WTC11 (cell line): ENCODE measurements at regions not wholly inside any gene's neighbourhood (a gene's known extent, or its start where the extent isn't known, plus 50 kb on each side); places are given as distances from the start of the nearest gene placed in this dataset.

Experiments used
- TF ChIP-seq, protein P1 (sequence below): fragments of 200-600 bp; IDR thresholded peaks from 2 replicates; pipeline ENCODE4 v1.8.0; 2022; ENCODE audit warnings: antibody characterized with exemption
- TF ChIP-seq, protein P2 (sequence below): sonication (generic); formaldehyde crosslinking; IDR thresholded peaks from 2 replicates; pipeline ENCODE4 v1.8.0; 2022; ENCODE audit warnings: mild to moderate bottlenecking, missing genetic modification reagents

DNA sequence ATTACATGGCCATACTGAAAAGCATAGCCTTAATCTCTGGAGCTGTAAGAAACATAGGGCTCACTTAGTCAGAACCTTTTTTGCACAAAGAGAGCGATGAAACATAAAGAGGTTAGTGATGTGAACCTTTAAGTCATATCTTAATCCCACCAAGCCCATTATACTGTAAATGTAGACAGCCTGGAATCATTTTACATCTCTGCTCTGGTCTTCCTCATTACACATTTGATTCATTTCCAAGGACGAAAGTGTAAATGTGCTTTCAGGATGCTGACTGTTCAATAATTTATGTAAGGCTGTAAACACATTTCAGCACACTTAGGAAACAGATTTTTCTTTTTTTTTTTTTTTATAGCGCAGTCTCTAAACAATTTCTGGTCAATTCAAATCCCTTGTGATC, 131.3 kb upstream of the B3GAT2 start:
- TF ChIP-seq, protein P1, sequence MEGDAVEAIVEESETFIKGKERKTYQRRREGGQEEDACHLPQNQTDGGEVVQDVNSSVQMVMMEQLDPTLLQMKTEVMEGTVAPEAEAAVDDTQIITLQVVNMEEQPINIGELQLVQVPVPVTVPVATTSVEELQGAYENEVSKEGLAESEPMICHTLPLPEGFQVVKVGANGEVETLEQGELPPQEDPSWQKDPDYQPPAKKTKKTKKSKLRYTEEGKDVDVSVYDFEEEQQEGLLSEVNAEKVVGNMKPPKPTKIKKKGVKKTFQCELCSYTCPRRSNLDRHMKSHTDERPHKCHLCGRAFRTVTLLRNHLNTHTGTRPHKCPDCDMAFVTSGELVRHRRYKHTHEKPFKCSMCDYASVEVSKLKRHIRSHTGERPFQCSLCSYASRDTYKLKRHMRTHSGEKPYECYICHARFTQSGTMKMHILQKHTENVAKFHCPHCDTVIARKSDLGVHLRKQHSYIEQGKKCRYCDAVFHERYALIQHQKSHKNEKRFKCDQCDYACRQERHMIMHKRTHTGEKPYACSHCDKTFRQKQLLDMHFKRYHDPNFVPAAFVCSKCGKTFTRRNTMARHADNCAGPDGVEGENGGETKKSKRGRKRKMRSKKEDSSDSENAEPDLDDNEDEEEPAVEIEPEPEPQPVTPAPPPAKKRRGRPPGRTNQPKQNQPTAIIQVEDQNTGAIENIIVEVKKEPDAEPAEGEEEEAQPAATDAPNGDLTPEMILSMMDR, result no peak
- TF ChIP-seq, protein P2, sequence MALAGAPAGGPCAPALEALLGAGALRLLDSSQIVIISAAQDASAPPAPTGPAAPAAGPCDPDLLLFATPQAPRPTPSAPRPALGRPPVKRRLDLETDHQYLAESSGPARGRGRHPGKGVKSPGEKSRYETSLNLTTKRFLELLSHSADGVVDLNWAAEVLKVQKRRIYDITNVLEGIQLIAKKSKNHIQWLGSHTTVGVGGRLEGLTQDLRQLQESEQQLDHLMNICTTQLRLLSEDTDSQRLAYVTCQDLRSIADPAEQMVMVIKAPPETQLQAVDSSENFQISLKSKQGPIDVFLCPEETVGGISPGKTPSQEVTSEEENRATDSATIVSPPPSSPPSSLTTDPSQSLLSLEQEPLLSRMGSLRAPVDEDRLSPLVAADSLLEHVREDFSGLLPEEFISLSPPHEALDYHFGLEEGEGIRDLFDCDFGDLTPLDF (CRISPR knock-in tag), result no peak
